GM12878 (cell line): ENCODE measurements at regions not wholly inside any gene's neighbourhood (a gene's known extent, or its start where the extent isn't known, plus 50 kb on each side); places are given as distances from the start of the nearest gene placed in this dataset.

Experiments used
- ATAC-seq: fragments of 200-7000 bp; cut with Tn5 transposase; 3 replicates; pipeline ENCODE4 v1.9.1; 2020; ENCODE audit warnings: mild to moderate bottlenecking, moderate library complexity
- BruUV-seq: library from RNA; stranded (reverse); fragments of 400-500 nt; replicated peaks from 2 replicates; lab custom pipeline; 2021; lab: Mats Ljungman, UMichigan
- CTCF ChIA-PET: fragments of 300-600 bp; sonication (Branson Sonifier 250); formaldehyde crosslinking; extraction: SDS; loops from one replicate; lab custom pipeline; 2021; ENCODE audit warnings: inconsistent platforms; lab: Yijun Ruan, JAX
- POLR2A ChIA-PET: fragments of 350-600 bp; formaldehyde crosslinking; extraction: SDS; loops from one replicate; lab custom pipeline; 2021; ENCODE audit warnings: inconsistent platforms; lab: Charles Lee
- RAD21 ChIA-PET: fragments of 300-600 bp; sonication (Branson Sonifier 250); formaldehyde crosslinking; loops from one replicate; lab custom pipeline; 2023; ENCODE audit warnings: antibody characterized with exemption; ENCODE audit not compliant: unreplicated experiment; lab: Charles Lee
- SMC1A ChIA-PET: fragments of 300-600 bp; sonication (Branson Sonifier 250); formaldehyde crosslinking; loops from one replicate; lab custom pipeline; 2023; ENCODE audit not compliant: unreplicated experiment, uncharacterized antibody; lab: Charles Lee
- DNase-seq: peaks from one replicate; pipeline ENCODE4 v3.0.0-alpha.2; 2011; ENCODE audit warnings: low read depth, low spot score
- FAIRE-seq: peaks from 3 replicates; lab custom pipeline; 2011; peaks lifted over from hg19 to GRCh38; lab: Jason Lieb, UNC
- H2AFZ ChIP-seq: 2 replicates; pipeline ENCODE4 v1.6.0; 2011; ENCODE audit warnings: low read depth, low read length, control low read depth; ENCODE audit not compliant: control insufficient read depth
- H3K27ac ChIP-seq: 2 replicates; pipeline ENCODE4 v1.5.1; 2011; ENCODE audit warnings: control low read depth; ENCODE audit not compliant: control insufficient read depth, insufficient read depth
- H3K27me3 ChIP-seq, 2 experiments: replicated peaks in 1 of 2; 2 replicates each; pipeline versions ENCODE4 v1.6.0 to v1.6.1; 2011; ENCODE audit warnings: low read length in 1 of 2; ENCODE audit not compliant: control insufficient read depth in 2 of 2, insufficient read depth in 2 of 2
- H3K36me3 ChIP-seq, 2 experiments: 2 replicates each; pipeline ENCODE4 v1.5.1; 2011; ENCODE audit warnings: low read length in 1 of 2; ENCODE audit not compliant: control insufficient read depth in 2 of 2, insufficient read depth in 2 of 2
- H3K4me1 ChIP-seq: 2 replicates; pipeline ENCODE4 v1.6.1; 2011; ENCODE audit warnings: mild to moderate bottlenecking, low read length, moderate library complexity, mixed read lengths; ENCODE audit not compliant: control insufficient read depth, insufficient read depth
- H3K4me2 ChIP-seq: 2 replicates; pipeline ENCODE4 v1.6.0; 2011; ENCODE audit warnings: control low read depth; ENCODE audit not compliant: control insufficient read depth, insufficient read depth
- H3K4me3 ChIP-seq: fragments of 200-600 bp; sonication (generic); 2 replicates; pipeline ENCODE4 v1.5.1; 2016
- H3K79me2 ChIP-seq: 2 replicates; pipeline ENCODE4 v1.6.0; 2011; ENCODE audit warnings: low read length; ENCODE audit not compliant: control insufficient read depth, insufficient read depth
- H3K9ac ChIP-seq: 2 replicates; pipeline ENCODE4 v1.8.0; 2011; ENCODE audit warnings: low read length, control low read depth, mixed read lengths; ENCODE audit not compliant: control insufficient read depth, insufficient read depth
- H3K9me3 ChIP-seq: replicated peaks from 3 replicates; pipeline ENCODE4 v1.5.1; 2011; ENCODE audit warnings: mild to moderate bottlenecking, low read length; ENCODE audit not compliant: control insufficient read depth, insufficient read depth
- H4K20me1 ChIP-seq: 2 replicates; pipeline ENCODE4 v1.6.0; 2011; ENCODE audit not compliant: control insufficient read depth, insufficient read depth
- DPF2 ChIP-seq: fragments of 450-650 bp; IDR thresholded peaks from 2 replicates; pipeline ENCODE4 v1.6.1; 2017; ENCODE audit warnings: mild to moderate bottlenecking
- HDAC6 ChIP-seq: fragments of 200-600 bp; sonication (generic); IDR thresholded peaks from one replicate; pipeline ENCODE4 v1.8.0; 2017; ENCODE audit warnings: antibody characterized with exemption; ENCODE audit not compliant: unreplicated experiment
- MEF2A ChIP-seq: IDR thresholded peaks from 2 replicates; pipeline ENCODE4 v1.6.1; 2011; ENCODE audit warnings: low read depth, mild to moderate bottlenecking, low read length, moderate library complexity; ENCODE audit not compliant: insufficient read depth
- MYB ChIP-seq: fragments of 150-350 bp; IDR thresholded peaks from 2 replicates; pipeline ENCODE4 v1.6.1; 2014; ENCODE audit warnings: mild to moderate bottlenecking, low read depth, low read length, borderline replicate concordance
- NFIC ChIP-seq: IDR thresholded peaks from 2 replicates; pipeline ENCODE4 v1.6.1; 2012; ENCODE audit warnings: low read depth, mild to moderate bottlenecking, inconsistent platforms, low read length, moderate library complexity
- POLR2AphosphoS5 ChIP-seq: IDR thresholded peaks from 2 replicates; pipeline ENCODE4 v1.6.1; 2011; ENCODE audit warnings: mild to moderate bottlenecking, low read length, inconsistent platforms
- YY1 ChIP-seq: IDR thresholded peaks from 2 replicates; pipeline ENCODE4 v1.6.1; 2011; ENCODE audit warnings: low read depth, mild to moderate bottlenecking, low read length
- ZBTB40 ChIP-seq: fragments of 450-650 bp; IDR thresholded peaks from 2 replicates; pipeline ENCODE4 v1.6.1; 2016; ENCODE audit warnings: mild to moderate bottlenecking, moderate library complexity, borderline replicate concordance
- WGBS: methylation state at CpG from one replicate; pipeline ENCODE4 v1.1.6; 2016; ENCODE audit warnings: low lambda C conversion rate; ENCODE audit not compliant: insufficient replicate concordance, insufficient coverage; ENCODE audit errors: missing lambda C conversion rate; 5-methylcytosine and 5-hydroxymethylcytosine counted together
- in situ Hi-C: fragments of 300-500 bp; cut with MboI; formaldehyde crosslinking; loops from 9 replicates; pipeline ENCODE4 v1.14.3; 2018; ENCODE audit warnings: mixed read lengths
- intact Hi-C: fragments of 100-400 bp; cut with micrococcal nuclease; formaldehyde crosslinking; loops from one replicate; pipeline ENCODE4 v1.14.2; 2022; ENCODE audit not compliant: unreplicated experiment

GRCh38 chr9:23171479-23171878 lies 654.6 kb downstream of the ELAVL2 start:
- ChIA-PET POLR2A (no interaction called here), CTCF (no interaction called here), RAD21 (no interaction called here), SMC1A (no interaction called here)
- Histone ChIP-seq H3K79me2 (no peaks in the 10 kb centered on the region), H3K36me3 (no peaks in the 10 kb centered on the region), H2AFZ (no peak overlapping the region), H3K9ac (no peak overlapping the region), H3K4me2 (no peak overlapping the region), H4K20me1 (no peaks in the 10 kb centered on the region), H3K4me1 (no peaks in the 10 kb centered on the region), H3K9me3 (no peaks in the 10 kb centered on the region), H3K4me3 (no peak overlapping the region), H3K27ac (no peak overlapping the region), H3K27me3 (no peaks in the 10 kb centered on the region)
- intact Hi-C loops (no loop called here), in situ Hi-C loops (no loop called here)
- no peak for ATAC-seq
- DNase-seq: no peak
- BruUV-seq: no TSS peak
- FAIRE-seq: no peak
- TF ChIP-seq POLR2AphosphoS5 (no peak), MEF2A (no peak), YY1 (no peak), NFIC (no peak)

DNA sequence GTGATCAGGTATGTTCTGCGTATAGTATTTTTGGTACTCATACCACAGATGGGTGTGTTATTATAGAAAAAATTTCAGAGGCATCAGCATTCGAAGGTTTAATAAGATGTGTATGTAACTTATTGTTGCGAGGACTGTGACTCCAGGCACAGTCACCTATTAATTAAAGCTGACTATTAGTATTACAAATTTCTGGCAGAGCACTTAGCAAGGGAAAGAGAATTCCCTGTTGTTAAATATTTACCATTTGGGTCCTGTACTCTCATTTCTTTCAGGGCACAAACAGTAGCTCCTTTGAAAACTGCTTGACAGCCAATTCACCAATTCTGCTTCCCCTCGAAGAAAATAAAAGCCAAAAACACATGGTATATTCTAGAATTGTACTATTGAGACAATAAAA lies 653.8 kb downstream of the ELAVL2 start:
- Histone ChIP-seq H3K4me1 (no peaks in the 10 kb centered on the region), H3K4me2 (no peak overlapping the region), H3K9me3 (no peaks in the 10 kb centered on the region), H4K20me1 (no peaks in the 10 kb centered on the region), H3K27ac (no peak overlapping the region), H3K9ac (no peak overlapping the region), H3K79me2 (no peaks in the 10 kb centered on the region), H2AFZ (no peak overlapping the region), H3K27me3 (no peaks in the 10 kb centered on the region), H3K4me3 (no peak overlapping the region), H3K36me3 (no peaks in the 10 kb centered on the region)
- FAIRE-seq (no peak), DNase-seq (no peak), ATAC-seq (no peak)
- in situ Hi-C loops (no loop called here), intact Hi-C loops (no loop called here)
- ChIA-PET POLR2A (no interaction called here), RAD21 (no interaction called here), CTCF (no interaction called here), SMC1A (no interaction called here)
- BruUV-seq: no TSS peak
- no peak for TF ChIP-seq DPF2
- no peak for TF ChIP-seq HDAC6
- TF ChIP-seq MYB: no peak
- TF ChIP-seq ZBTB40: no peak
- WGBS: 14% methylated on average over 4 of the region's 4 CpGs
